GM19025 (cell line): ENCODE measurements at regions not wholly inside any gene's neighbourhood (a gene's known extent, or its start where the extent isn't known, plus 50 kb on each side); places are given as distances from the start of the nearest gene placed in this dataset.
A peak's percentile ranks its signal among the peaks of the same experiment; 100 is the strongest.

ENCODE experiments used
- ATAC-seq: cut with Tn5 transposase; IDR thresholded peaks from one replicate; pipeline ENCODE4 v1.9.1; 2021; ENCODE audit warnings: mild to moderate bottlenecking, low read depth, moderate library complexity; ENCODE audit not compliant: unreplicated experiment

DNA sequence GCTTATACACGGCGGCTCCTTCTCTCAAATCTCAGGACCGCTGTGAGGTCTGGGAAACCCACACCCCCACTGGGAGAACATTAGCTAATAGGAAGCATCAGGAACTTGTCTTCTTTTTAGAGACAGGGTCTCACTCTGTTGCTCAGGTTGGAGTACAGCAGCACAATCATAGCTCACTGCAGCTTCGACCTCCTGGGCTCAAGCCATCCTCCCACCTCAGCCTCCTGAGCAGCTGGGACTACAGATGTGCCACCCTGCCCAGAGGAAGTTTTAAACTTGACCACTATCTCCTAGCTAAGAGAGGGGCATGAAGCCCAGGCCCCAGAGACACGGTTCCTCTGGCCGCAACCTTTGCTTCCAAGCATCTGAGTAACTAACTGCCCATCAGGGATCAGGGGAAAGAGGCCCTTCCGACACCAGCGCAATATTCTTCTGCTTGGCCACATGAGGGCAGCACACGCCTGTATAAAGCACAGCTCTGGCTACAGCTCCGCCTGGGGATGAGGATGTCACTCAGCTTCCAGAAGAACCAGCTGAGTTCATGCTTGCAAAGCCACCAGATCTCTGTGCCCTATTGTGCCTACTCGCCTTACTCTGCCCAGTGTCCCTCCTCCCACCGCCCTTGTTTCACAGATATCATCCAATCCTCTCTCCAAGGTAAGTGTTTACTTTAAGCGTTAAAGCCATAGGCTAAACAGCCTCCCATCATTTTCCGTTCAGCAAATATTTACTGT, 57.6 kb upstream of the SLC6A11 start:
- ATAC-seq: peak; percentile 57

DNA sequence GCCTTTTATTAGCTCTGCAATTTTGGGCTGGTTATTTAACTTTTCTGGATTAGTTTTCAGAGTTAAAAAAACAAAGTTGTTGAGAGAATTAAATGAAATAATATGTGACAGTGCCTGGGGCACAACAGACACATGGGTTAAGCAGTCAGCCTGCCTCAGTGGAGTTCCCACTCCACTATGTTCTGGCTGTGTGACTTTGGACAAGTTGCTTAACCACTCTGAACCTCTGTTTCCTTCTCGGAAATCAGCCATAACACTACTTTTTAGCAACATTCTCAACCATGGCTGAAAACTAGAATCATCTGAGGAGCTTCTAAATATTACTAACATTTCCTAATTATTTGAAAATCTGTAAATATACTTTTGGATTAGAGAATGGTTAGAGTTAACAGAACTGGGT, 56.5 kb upstream of the SLC6A11 start:
- no peak for ATAC-seq

DNA sequence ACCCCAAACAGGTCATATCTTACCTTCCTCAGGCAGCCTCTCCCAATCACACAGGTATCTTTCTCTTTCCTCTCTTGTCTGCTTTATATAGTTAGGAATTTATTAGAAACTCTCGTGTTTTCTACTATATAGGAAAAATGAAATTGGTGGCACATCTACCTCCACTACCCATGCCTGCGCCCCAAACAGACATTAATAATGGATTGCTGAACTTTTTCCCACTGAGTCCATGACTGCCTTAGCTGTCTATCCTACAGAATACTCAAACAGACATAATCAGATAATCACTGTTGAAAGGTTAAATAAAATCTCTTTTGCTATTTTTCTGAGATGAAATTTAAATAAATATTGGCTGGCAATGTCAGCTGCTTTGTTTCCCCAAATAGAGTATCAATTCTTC, 55.8 kb upstream of the SLC6A11 start:
- no peak for ATAC-seq

DNA sequence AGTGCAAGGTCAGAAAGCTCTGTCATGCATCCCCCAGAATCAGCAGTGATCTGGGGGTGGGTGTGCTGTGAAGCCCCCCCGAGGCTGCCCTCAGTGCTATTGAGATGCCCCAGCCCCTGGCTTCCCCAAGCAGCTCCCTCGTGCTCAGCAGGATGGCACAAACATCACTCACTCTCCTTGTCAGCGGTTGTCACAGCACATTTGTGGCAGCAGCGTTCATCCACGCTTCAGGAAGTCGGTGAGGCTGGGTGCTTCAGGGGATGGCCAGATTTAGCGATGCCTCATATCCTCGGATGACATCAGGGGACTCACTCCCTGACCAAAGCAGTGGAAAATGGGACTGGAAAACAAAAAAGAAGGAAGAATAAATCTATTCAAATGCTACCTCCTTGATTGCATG, 54.4 kb upstream of the SLC6A11 start:
- no peak for ATAC-seq

DNA sequence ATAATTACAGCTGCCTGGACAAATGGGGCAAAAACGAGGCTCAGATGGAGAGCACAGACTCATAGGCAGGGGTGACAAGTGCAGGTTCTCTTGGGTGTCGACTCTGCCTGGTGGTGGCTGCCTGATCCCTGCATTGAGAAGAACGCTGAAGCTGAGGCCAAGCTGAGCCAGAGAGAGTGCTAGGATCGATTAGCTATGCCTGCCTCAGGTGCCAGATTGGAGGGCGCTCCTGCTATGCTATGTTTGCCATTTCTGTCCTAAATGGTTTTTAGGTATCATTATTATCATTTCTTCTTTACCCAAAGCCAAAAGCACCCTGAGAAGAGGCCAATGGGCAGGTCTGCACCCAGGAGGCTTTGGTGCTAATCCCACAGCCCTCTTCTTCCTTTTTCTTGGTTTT, 53.9 kb upstream of the SLC6A11 start:
- no peak for ATAC-seq

DNA sequence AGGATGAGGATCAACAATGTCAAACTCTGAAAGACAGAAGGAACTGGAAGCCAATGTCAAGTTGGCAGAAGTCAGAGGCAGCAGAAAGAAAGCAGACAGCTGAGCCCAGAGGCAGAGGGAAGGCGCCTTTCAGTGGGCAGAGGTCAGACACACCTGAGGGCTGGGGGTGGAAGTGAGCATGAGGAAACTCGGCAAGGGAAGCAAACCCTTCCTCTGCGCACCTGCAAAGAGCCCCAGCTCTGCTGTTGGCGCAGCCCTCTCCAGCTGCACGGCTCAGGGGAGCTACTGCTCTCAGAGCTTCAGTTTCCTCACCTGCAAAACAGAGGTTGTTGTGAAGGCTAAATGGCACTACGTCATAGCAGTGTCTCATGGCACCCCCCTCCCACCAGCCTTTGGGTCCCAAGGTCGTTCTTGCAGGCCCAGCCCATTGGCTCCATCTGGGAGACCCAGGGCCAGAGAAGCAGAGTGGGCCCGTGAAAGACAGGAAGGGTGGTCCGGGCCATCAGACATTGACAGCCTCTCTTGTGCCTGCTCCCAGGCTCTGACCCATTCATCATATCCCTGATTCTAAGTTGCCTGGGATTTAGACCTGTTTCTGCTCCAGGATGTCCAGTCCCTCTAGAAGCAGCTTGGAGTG, 53.3 kb upstream of the SLC6A11 start:
- no peak for ATAC-seq

DNA sequence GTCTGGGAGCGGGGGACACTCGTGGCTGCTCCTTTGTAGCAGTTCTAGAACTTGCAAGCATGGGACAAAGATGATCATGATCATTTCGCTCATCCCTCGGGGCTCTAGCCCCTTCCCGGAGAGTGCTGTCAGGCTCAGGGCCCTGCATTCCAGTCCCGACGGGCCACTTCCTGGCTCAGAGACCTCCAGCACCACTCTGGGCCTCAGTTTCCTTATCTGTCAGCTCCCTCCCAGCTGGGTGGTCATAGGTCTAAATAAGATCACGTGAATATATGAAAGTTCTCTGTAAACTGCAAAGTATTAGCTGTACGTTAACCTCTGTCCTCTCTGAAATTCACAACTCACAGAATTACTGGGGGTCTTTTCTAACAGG, 52.8 kb upstream of the SLC6A11 start:
- no peak for ATAC-seq

DNA sequence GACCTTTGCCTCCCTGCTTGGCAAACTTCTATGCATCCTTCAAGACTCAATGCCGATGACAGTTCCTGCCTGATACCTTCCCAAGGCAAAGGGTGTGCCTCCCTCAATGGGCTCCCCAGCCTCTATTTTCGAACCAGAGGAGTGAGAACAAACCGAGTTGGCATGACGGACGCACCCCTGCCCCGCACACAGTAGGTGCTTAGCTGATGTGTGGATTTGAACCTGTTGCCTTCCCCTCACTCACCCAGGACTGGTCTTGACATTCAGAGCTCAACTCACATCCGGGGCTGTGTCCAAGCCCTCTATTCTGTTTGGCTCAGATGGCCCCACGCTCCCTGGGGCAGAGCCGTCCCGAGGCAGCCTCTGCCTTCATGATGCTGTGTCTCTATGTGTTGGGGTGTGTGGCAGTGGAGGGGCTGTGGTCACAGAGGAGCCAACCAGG, 52.2 kb upstream of the SLC6A11 start:
- ATAC-seq: no peak

DNA sequence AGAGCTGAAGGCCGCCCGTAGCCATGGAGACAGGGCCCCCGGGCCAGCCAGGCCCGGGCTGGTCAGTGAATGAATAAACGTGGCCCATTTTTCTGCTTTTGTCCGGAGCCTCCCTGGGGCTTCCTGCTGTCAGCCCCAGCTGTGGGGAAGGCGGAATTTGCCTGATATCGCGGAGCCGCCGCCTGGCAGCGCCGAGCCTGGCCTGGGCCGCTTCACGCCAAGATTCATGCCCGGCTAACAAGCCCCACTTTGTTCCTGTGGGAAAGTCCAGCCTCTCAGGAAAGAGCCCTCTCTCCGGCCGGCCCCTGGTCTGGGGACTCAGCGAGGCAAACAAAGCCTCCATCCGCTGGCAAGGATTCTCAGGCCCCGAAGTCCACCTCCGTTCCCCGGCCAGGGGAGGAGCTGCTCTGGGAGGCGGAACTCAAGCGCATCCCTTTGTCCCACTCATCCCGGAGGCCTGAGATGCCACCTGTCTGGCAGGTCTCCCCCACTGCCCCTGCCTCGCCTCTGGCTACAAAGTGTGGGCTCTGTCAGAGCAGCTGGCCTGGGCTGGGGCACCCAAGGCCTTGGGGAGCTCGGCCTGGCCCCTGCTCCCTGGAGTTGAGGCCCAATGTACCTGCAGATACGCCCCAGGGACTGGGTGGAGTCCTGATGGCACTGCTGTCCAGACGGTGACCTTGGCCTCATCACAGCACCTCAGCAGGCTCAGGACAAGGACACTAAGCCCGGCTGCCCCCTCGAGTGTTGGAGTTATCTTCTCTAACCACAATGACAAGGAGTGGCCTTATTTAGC, 51.6 kb upstream of the SLC6A11 start:
- no peak for ATAC-seq

DNA sequence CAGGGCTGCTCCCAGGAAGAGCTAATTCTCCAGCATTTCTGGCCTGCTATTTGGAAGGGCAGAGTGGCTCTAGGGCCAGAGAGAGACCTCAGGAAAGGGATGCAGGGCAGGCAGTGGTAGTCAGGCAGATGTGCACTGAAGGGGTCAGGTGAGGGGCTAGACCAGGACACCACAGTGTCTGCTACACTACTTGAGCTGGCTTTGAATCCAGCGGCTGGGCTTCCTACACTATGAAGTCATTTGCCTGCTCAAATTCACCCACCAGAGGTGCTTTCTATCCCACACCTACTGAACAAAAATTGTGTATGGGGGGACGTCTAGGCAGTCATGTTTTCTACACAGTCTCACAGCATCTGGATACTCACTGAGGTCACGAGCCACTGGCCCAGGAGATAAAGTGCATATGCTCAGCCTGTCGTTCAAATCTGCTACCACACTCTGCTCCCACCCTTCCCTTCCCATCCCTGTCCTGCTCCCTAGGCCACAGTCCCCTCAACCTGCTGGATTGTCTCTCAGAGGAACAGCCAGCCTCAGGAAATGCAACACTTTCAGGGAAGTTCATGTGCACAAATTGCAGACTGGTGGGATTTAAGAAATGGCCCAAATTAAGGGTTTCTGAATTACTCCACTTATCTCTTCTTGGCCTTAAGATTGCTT, 49.9 kb upstream of the SLC6A11 start:
- ATAC-seq: no peak
